ENCODE measurements at regions not wholly inside any gene's neighbourhood (a gene's known extent, or its start where the extent isn't known, plus 50 kb on each side); places are given as distances from the start of the nearest gene placed in this dataset.

DNA sequence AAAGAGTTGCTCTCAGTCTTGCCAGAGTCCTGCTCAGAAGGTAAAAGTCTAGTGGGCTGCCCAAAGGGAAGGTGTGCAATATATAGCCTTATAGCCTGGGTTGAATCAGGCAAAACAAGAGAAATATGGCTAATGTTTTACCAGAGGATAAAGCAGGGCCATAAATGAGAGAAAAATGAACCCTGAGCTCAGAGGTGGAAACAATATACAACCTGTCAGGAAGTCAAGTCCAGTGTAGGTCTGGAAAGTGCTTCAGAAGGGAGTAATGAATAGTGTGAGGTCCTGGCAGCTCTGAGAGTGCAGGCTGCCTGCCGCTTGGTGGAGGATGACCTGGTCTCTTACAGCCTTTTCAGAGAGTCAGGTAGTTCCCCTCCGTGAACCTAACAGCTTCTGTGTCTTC is 177.8 kb upstream of the TNC start:
- TF ChIP-seq EP300 (IDR thresholded peaks at IDR 0.05; ENCODE audit: borderline replicate concordance) (no peak), TAF1 (IDR thresholded peaks at IDR 0.05; ENCODE audit: low read depth) (no peak), YY1 (IDR thresholded peaks at IDR 0.05; ENCODE audit: low read depth) (no peak), TCF12 (IDR thresholded peaks at IDR 0.05; ENCODE audit: low read depth) (no peak), CEBPB (IDR thresholded peaks at IDR 0.05) (no peak), EGR1 (IDR thresholded peaks at IDR 0.05) (no peak), NFIC (IDR thresholded peaks at IDR 0.05) (no peak), TEAD4 (IDR thresholded peaks at IDR 0.05) (no peak), RAD21 (IDR thresholded peaks at IDR 0.05; ENCODE audit: low read depth) (no peak), CREB1 (IDR thresholded peaks at IDR 0.05; ENCODE audit: low read depth) (no peak)
- TF ChIP-seq, protein P1, sequence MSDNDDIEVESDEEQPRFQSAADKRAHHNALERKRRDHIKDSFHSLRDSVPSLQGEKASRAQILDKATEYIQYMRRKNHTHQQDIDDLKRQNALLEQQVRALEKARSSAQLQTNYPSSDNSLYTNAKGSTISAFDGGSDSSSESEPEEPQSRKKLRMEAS (IDR thresholded peaks at IDR 0.05): no peak
- TF ChIP-seq, protein P2, sequence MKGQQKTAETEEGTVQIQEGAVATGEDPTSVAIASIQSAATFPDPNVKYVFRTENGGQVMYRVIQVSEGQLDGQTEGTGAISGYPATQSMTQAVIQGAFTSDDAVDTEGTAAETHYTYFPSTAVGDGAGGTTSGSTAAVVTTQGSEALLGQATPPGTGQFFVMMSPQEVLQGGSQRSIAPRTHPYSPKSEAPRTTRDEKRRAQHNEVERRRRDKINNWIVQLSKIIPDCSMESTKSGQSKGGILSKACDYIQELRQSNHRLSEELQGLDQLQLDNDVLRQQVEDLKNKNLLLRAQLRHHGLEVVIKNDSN (IDR thresholded peaks at IDR 0.05): no peak

DNA sequence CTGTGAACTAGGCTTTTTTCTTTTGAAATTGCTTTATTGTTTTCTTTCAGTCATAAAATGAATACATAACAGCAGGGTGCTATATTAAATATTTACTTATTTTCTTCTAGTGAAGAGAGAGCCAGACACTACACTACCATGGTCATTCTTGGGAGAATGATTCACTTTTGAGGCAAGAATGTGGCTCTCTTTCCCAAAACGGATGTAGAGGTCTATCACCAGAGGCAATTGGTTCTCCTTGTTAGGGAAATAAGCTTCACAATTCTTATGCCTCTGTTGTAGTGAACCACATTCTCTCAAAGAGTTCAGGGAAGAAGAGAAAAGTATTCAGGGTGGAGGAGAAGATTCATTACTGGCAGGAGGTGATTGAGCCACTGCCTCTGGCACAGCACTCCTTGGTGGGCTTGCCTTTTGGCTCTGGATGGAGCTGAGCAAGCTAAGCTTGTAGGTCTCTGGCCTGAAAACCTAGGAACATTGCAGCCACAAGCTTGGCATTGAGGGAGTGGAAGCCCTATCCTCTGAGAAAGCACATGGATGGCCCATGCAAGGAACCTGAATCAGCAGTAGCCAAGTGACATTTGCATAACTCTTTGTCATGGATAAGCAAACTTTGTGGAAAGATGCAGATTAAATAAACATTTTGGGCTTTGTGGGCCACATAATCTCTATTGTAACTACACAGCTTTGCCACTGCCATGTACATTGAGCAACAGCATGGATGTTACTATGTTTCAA is 179.0 kb upstream of the TNC start:
- TF ChIP-seq EGR1 (IDR thresholded peaks at IDR 0.05) (no peak), TAF1 (IDR thresholded peaks at IDR 0.05; ENCODE audit: low read depth) (no peak), RAD21 (IDR thresholded peaks at IDR 0.05; ENCODE audit: low read depth) (no peak), YY1 (IDR thresholded peaks at IDR 0.05; ENCODE audit: low read depth) (no peak)

DNA sequence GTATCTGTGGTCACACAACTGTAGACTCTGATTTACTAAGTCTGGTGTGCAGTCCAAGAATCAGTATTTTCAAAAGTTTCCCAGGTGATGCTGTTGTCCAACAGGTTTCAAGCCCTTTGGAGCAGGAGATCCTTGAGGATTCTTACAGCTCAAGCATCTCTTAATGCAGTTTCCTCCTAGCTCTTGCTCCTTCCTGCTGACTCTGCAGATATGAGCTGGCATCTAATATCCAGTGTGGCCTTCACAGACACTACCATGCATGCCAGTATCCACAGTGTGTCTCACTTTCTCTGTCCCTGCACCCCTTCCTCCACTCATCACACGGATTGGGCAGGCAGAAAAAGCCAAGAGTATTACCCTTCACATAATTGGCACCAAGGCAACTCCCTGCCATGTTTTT is 182.2 kb upstream of the TNC start:
- TF ChIP-seq, protein P3, sequence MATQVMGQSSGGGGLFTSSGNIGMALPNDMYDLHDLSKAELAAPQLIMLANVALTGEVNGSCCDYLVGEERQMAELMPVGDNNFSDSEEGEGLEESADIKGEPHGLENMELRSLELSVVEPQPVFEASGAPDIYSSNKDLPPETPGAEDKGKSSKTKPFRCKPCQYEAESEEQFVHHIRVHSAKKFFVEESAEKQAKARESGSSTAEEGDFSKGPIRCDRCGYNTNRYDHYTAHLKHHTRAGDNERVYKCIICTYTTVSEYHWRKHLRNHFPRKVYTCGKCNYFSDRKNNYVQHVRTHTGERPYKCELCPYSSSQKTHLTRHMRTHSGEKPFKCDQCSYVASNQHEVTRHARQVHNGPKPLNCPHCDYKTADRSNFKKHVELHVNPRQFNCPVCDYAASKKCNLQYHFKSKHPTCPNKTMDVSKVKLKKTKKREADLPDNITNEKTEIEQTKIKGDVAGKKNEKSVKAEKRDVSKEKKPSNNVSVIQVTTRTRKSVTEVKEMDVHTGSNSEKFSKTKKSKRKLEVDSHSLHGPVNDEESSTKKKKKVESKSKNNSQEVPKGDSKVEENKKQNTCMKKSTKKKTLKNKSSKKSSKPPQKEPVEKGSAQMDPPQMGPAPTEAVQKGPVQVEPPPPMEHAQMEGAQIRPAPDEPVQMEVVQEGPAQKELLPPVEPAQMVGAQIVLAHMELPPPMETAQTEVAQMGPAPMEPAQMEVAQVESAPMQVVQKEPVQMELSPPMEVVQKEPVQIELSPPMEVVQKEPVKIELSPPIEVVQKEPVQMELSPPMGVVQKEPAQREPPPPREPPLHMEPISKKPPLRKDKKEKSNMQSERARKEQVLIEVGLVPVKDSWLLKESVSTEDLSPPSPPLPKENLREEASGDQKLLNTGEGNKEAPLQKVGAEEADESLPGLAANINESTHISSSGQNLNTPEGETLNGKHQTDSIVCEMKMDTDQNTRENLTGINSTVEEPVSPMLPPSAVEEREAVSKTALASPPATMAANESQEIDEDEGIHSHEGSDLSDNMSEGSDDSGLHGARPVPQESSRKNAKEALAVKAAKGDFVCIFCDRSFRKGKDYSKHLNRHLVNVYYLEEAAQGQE (IDR thresholded peaks at IDR 0.05; ENCODE audit: low read depth): no peak
- no peak for TF ChIP-seq EP300 (IDR thresholded peaks at IDR 0.05; ENCODE audit: borderline replicate concordance)
- TF ChIP-seq FOXM1 (IDR thresholded peaks at IDR 0.05; ENCODE audit: borderline replicate concordance, low read depth): no peak
- TF ChIP-seq, protein P2 (IDR thresholded peaks at IDR 0.05): no peak
- TF ChIP-seq RAD21 (IDR thresholded peaks at IDR 0.05; ENCODE audit: low read depth): no peak
- no peak for TF ChIP-seq YY1 (IDR thresholded peaks at IDR 0.05; ENCODE audit: low read depth)
- TF ChIP-seq CREB1 (IDR thresholded peaks at IDR 0.05; ENCODE audit: low read depth): no peak
- no peak for TF ChIP-seq ZBTB7A (IDR thresholded peaks at IDR 0.05; ENCODE audit: low read depth)
- no peak for TF ChIP-seq TAF1 (IDR thresholded peaks at IDR 0.05; ENCODE audit: low read depth)
- no peak for TF ChIP-seq CEBPB (IDR thresholded peaks at IDR 0.05)
- TF ChIP-seq TEAD4 (IDR thresholded peaks at IDR 0.05): no peak
- no peak for TF ChIP-seq NFIC (IDR thresholded peaks at IDR 0.05)
- TF ChIP-seq, protein P1 (IDR thresholded peaks at IDR 0.05): no peak
- no peak for TF ChIP-seq EGR1 (IDR thresholded peaks at IDR 0.05)
- no peak for TF ChIP-seq TCF12 (IDR thresholded peaks at IDR 0.05; ENCODE audit: low read depth)

DNA sequence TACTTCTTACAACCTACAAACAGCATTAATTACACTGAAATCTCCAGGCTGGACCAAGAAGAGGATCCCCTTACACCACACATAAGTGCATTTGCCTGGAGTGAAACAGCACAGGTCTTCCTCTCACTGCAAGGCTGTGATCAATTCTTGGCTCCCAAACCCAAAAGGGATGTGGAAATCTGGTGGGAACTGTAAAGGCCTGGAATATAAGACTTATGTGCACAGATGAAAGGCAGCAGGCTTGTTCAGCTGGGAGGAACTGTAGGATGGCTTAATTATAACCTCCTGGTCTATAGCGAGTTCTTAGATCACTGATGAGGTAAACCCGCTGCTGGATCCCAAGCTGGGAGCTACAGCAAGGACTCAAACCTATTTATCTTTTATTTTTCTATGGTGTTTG is 182.9 kb upstream of the TNC start:
- no peak for TF ChIP-seq ZBTB7A (IDR thresholded peaks at IDR 0.05; ENCODE audit: low read depth)

DNA sequence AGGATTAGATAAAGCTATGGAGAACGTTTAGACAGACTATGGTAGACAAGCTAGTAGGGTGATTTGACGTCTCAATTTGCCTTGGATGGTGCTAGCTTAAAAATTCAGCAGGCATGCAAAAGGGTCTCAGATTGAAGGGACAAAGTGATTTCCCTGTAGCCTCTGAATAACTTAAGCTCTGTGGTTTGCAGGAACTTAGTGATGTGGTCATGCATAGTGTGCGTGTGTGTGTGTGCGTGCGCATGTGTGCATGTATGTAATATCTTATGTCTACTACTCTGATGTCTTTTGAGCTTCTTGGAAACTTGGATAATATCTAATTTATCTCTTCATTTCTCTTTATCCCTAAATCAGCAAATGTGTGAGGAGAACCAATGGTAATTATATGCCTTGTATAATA is 183.6 kb upstream of the TNC start:
- TF ChIP-seq EP300 (IDR thresholded peaks at IDR 0.05; ENCODE audit: borderline replicate concordance): no peak
- TF ChIP-seq TEAD4 (IDR thresholded peaks at IDR 0.05): no peak
- no peak for TF ChIP-seq CREB1 (IDR thresholded peaks at IDR 0.05; ENCODE audit: low read depth)
- TF ChIP-seq YY1 (IDR thresholded peaks at IDR 0.05; ENCODE audit: low read depth): no peak
- TF ChIP-seq CEBPB (IDR thresholded peaks at IDR 0.05): no peak
- TF ChIP-seq, protein P3 (IDR thresholded peaks at IDR 0.05; ENCODE audit: low read depth): no peak
- TF ChIP-seq, protein P1 (IDR thresholded peaks at IDR 0.05): no peak
- TF ChIP-seq NFIC (IDR thresholded peaks at IDR 0.05): no peak
- TF ChIP-seq TCF12 (IDR thresholded peaks at IDR 0.05; ENCODE audit: low read depth): no peak
- TF ChIP-seq, protein P2 (IDR thresholded peaks at IDR 0.05): no peak
- TF ChIP-seq EGR1 (IDR thresholded peaks at IDR 0.05): no peak
